ENCODE measurements at regions not wholly inside any gene's neighbourhood (a gene's known extent, or its start where the extent isn't known, plus 50 kb on each side); places are given as distances from the start of the nearest gene placed in this dataset.

DNA sequence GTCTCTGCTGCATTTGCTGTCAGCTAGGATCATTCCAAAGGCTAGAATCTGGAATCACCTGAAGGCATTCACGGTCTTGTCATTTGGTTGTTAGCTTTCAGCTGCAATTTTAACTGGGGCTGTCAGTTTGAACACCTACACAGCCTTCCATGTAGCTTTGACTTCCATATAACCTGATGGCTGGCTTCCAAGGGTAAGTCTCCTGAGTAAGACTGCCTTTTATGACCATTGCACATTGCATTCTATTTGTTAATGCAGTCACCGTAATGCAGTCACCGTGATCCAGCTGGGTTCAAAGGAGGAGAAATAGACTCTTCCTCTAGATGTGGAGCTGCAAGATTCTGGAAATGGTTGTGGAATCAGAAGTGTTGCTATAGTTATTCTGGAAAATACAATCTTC lies 1284.2 kb downstream of the ADGRL3 start:
- dilution Hi-C loops (cut with HindIII; ENCODE audit: low sequenced_read_pairs, unreplicated experiment) = no loop called here

More for the DNA sequence above, 1284.2 kb downstream of the ADGRL3 start:
- no TSS peak for BruUV-seq (replicated peaks)
- no peak overlapping the region for H2AFZ ChIP-seq (replicated peaks; ENCODE audit: low read length, poor library complexity)
- H3K4me3 ChIP-seq (ENCODE audit: insufficient read depth, low read depth, low read length) = no peak overlapping the region
- intact Hi-C loops (cut with micrococcal nuclease) (no loop called here), in situ Hi-C loops (cut with MboI; ENCODE audit: low sequenced_read_pairs) (no loop called here)
- TF ChIP-seq CHD1 (IDR thresholded peaks at IDR 0.05; ENCODE audit: low read depth, low read length) = no peak
- no peak for TF ChIP-seq MAZ (IDR thresholded peaks at IDR 0.05; ENCODE audit: borderline replicate concordance, low read depth, low read length)
- TF ChIP-seq, protein P1, sequence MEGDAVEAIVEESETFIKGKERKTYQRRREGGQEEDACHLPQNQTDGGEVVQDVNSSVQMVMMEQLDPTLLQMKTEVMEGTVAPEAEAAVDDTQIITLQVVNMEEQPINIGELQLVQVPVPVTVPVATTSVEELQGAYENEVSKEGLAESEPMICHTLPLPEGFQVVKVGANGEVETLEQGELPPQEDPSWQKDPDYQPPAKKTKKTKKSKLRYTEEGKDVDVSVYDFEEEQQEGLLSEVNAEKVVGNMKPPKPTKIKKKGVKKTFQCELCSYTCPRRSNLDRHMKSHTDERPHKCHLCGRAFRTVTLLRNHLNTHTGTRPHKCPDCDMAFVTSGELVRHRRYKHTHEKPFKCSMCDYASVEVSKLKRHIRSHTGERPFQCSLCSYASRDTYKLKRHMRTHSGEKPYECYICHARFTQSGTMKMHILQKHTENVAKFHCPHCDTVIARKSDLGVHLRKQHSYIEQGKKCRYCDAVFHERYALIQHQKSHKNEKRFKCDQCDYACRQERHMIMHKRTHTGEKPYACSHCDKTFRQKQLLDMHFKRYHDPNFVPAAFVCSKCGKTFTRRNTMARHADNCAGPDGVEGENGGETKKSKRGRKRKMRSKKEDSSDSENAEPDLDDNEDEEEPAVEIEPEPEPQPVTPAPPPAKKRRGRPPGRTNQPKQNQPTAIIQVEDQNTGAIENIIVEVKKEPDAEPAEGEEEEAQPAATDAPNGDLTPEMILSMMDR (conservative IDR thresholded peaks at IDR 0.05; ENCODE audit: low read depth, low read length) = no peak
- no peak for TF ChIP-seq MXI1 (IDR thresholded peaks at IDR 0.05; ENCODE audit: borderline replicate concordance, low read depth, low read length)
- TF ChIP-seq CEBPB (IDR thresholded peaks at IDR 0.05; ENCODE audit: low read depth, low read length) = no peak
- TF ChIP-seq, protein P2, sequence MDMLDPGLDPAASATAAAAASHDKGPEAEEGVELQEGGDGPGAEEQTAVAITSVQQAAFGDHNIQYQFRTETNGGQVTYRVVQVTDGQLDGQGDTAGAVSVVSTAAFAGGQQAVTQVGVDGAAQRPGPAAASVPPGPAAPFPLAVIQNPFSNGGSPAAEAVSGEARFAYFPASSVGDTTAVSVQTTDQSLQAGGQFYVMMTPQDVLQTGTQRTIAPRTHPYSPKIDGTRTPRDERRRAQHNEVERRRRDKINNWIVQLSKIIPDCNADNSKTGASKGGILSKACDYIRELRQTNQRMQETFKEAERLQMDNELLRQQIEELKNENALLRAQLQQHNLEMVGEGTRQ (IDR thresholded peaks at IDR 0.05; ENCODE audit: low read depth, low read length) = no peak
- TF ChIP-seq POLR2A (IDR thresholded peaks at IDR 0.05; ENCODE audit: low read depth, low read length) = no peak
- TF ChIP-seq RAD21 (IDR thresholded peaks at IDR 0.05; ENCODE audit: low read length) = no peak
- no peak overlapping the region for H3K56ac ChIP-seq (ENCODE audit: extremely low read depth, insufficient read depth, low read length)
- no peak overlapping the region for H3K23ac ChIP-seq (ENCODE audit: low read depth, low read length)
- H3K4ac ChIP-seq (ENCODE audit: low read depth, low read length) = no peak overlapping the region
- DNase-seq (no peak), ATAC-seq (ENCODE audit: low read depth) (no peak)
- H2BK15ac ChIP-seq (ENCODE audit: low read depth, low read length) = no peak overlapping the region
- no peak overlapping the region for H4K5ac ChIP-seq (ENCODE audit: low read depth, low read length)
- H2BK20ac ChIP-seq (ENCODE audit: low read depth, low read length) = no peak overlapping the region
- no peaks in the 10 kb centered on the region for H4K20me1 ChIP-seq (ENCODE audit: insufficient read depth, low read length)
- no peak overlapping the region for H3K18ac ChIP-seq (ENCODE audit: low read depth, low read length)
- H4K91ac ChIP-seq (ENCODE audit: insufficient read depth, low read depth, low read length) = no peak overlapping the region
- ChIA-PET POLR2A (ENCODE audit: unreplicated experiment) (no interaction called here), CTCF (no interaction called here)
- no peak overlapping the region for H2AK5ac ChIP-seq (ENCODE audit: low read depth, low read length)
- no peak overlapping the region for H3K9ac ChIP-seq (ENCODE audit: low read depth, low read length)
- H3K4me2 ChIP-seq (ENCODE audit: low read depth, low read length) = no peak overlapping the region
- H3K9me1 ChIP-seq (ENCODE audit: insufficient read depth, low read length) = no peaks in the 10 kb centered on the region
- no peak overlapping the region for H2AK9ac ChIP-seq (replicated peaks; ENCODE audit: low read depth, low read length, poor library complexity)
- H3K27me3 ChIP-seq (ENCODE audit: control insufficient read depth, insufficient read depth, low read length) = no peaks in the 10 kb centered on the region
- H2BK120ac ChIP-seq (ENCODE audit: low read depth, low read length) = no peak overlapping the region
- no peak overlapping the region for H4K8ac ChIP-seq (ENCODE audit: low read depth in 2 of 2, low read length in 2 of 2)
- H3K9me3 ChIP-seq (ENCODE audit: control insufficient read depth, insufficient read depth, low read length) = peaks cover 4% of the 10 kb centered on the region
- H3K79me1 ChIP-seq (ENCODE audit: low read depth in 1 of 2, low read length in 2 of 2) = no peaks in the 10 kb centered on the region
- H3K14ac ChIP-seq (replicated peaks; ENCODE audit: low read depth, low read length) = no peak overlapping the region
- no peak overlapping the region for H2BK5ac ChIP-seq (ENCODE audit: low read depth, low read length, poor library complexity, severe bottlenecking)
- H3K36me3 ChIP-seq (ENCODE audit: control insufficient read depth, insufficient read depth, low read length) = no peaks in the 10 kb centered on the region
- H3K27ac ChIP-seq (ENCODE audit: insufficient read depth, low read length) = no peak overlapping the region
- no peaks in the 10 kb centered on the region for H3K4me1 ChIP-seq (ENCODE audit: control insufficient read depth, insufficient read depth, low read length)
- 50% methylated on average over 1 of the region's 3 CpGs; no CpG with 5 or more reads in 1 of the 2 experiments for WGBS, 2 experiments (ENCODE audit: extremely low coverage in 2 of 2, insufficient read length in 1 of 2)

Measured in IMR-90 (cell line).